Suprapubic skin (tissue), 4 donors: ENCODE measurements at regions not wholly inside any gene's neighbourhood (a gene's known extent, or its start where the extent isn't known, plus 50 kb on each side); places are given as distances from the start of the nearest gene placed in this dataset.

ENCODE experiments used
- DNase-seq, 2 donors: peaks; one replicate each; pipeline ENCODE4 v3.0.0-alpha.2; 2019; ENCODE audit warnings: low spot score in 2 of 2
- H3K27ac ChIP-seq: fragments of 200-600 bp; sonication (generic); one replicate; pipeline ENCODE4 v1.5.1; 2019
- H3K27me3 ChIP-seq: fragments of 200-600 bp; sonication (generic); one replicate; pipeline ENCODE4 v1.5.1; 2019
- H3K36me3 ChIP-seq: fragments of 200-600 bp; sonication (generic); one replicate; pipeline ENCODE4 v1.5.1; 2019
- H3K4me1 ChIP-seq: fragments of 200-600 bp; sonication (generic); one replicate; pipeline ENCODE4 v1.5.1; 2019
- H3K4me3 ChIP-seq: fragments of 200-600 bp; sonication (generic); one replicate; pipeline ENCODE4 v1.5.1; 2019; ENCODE audit warnings: mild to moderate bottlenecking
- H3K9me3 ChIP-seq: fragments of 200-600 bp; sonication (generic); one replicate; pipeline ENCODE4 v1.5.1; 2019
- CTCF ChIP-seq, 2 donors: fragments of 200-600 bp in 1 of 2; fragments of 450-650 bp in 1 of 2; sonication (generic) in 1 of 2; IDR thresholded peaks; one replicate each; pipeline ENCODE4 v1.5.1; 2016 to 2019; ENCODE audit warnings: antibody characterized with exemption in 2 of 2, mild to moderate bottlenecking in 1 of 2, moderate library complexity in 1 of 2
- EP300 ChIP-seq: sonication (generic); formaldehyde crosslinking; IDR thresholded peaks from one replicate; pipeline ENCODE4 v1.6.1; 2017; ENCODE audit warnings: antibody characterized with exemption
- POLR2A ChIP-seq, 2 donors: fragments of 450-650 bp; IDR thresholded peaks; one replicate each; pipeline ENCODE4 v1.6.1; 2017; ENCODE audit warnings: antibody characterized with exemption in 2 of 2, mild to moderate bottlenecking in 2 of 2, moderate library complexity in 2 of 2
- POLR2AphosphoS5 ChIP-seq, 3 donors: sonication (generic); formaldehyde crosslinking; IDR thresholded peaks; one replicate each; pipeline ENCODE4 v1.6.1; 2017; ENCODE audit warnings: antibody characterized with exemption in 3 of 3
- WGBS: methylation state at CpG from one replicate; pipeline ENCODE4 v1.1.5; 2018; 5-methylcytosine and 5-hydroxymethylcytosine counted together

GRCh38 chr7:136702913-136703312, 165.5 kb upstream of the CHRM2 start:
- 71% methylated on average over 1 of the region's 1 CpG for WGBS
- Histone ChIP-seq H3K4me3 (no peak overlapping the region), H3K27ac (no peak overlapping the region), H3K27me3 (no peaks in the 10 kb centered on the region), H3K4me1 (no peaks in the 10 kb centered on the region), H3K9me3 (no peaks in the 10 kb centered on the region), H3K36me3 (no peaks in the 10 kb centered on the region)
- DNase-seq, result no peak
- TF ChIP-seq EP300 (no peak), POLR2AphosphoS5 (IDR thresholded peaks at IDR 0.05) (no peak), CTCF (IDR thresholded peaks at IDR 0.05) (no peak), POLR2A (IDR thresholded peaks at IDR 0.05) (no peak)

GRCh38 chr7:136698977-136699376, 169.5 kb upstream of the CHRM2 start:
- Histone ChIP-seq H3K27me3 (no peaks in the 10 kb centered on the region), H3K4me1 (no peaks in the 10 kb centered on the region), H3K4me3 (no peak overlapping the region), H3K36me3 (no peaks in the 10 kb centered on the region), H3K9me3 (no peaks in the 10 kb centered on the region), H3K27ac (no peak overlapping the region)
- WGBS, result 68% methylated on average over 2 of the region's 2 CpGs
- TF ChIP-seq EP300, result no peak
- no peak for TF ChIP-seq POLR2A (IDR thresholded peaks at IDR 0.05)
- no peak for TF ChIP-seq POLR2AphosphoS5 (IDR thresholded peaks at IDR 0.05)
- TF ChIP-seq CTCF (IDR thresholded peaks at IDR 0.05), result no peak
- no peak for DNase-seq

GRCh38 chr7:136698231-136698630, 170.2 kb upstream of the CHRM2 start:
- Histone ChIP-seq H3K27ac (no peak overlapping the region), H3K36me3 (no peaks in the 10 kb centered on the region), H3K4me1 (no peaks in the 10 kb centered on the region), H3K9me3 (no peaks in the 10 kb centered on the region), H3K4me3 (no peak overlapping the region), H3K27me3 (no peaks in the 10 kb centered on the region)
- DNase-seq, result no peak
- TF ChIP-seq POLR2A (IDR thresholded peaks at IDR 0.05) (no peak), EP300 (no peak), POLR2AphosphoS5 (IDR thresholded peaks at IDR 0.05) (no peak), CTCF (IDR thresholded peaks at IDR 0.05) (no peak)
- WGBS, result 52% methylated on average over 3 of the region's 3 CpGs

GRCh38 chr7:136697271-136697670, 171.2 kb upstream of the CHRM2 start:
- Histone ChIP-seq H3K27ac (no peak overlapping the region), H3K9me3 (no peaks in the 10 kb centered on the region), H3K4me1 (no peaks in the 10 kb centered on the region), H3K4me3 (no peak overlapping the region), H3K27me3 (no peaks in the 10 kb centered on the region), H3K36me3 (no peaks in the 10 kb centered on the region)
- DNase-seq, result no peak
- no peak for TF ChIP-seq POLR2A (IDR thresholded peaks at IDR 0.05)
- no peak for TF ChIP-seq EP300
- no peak for TF ChIP-seq CTCF (IDR thresholded peaks at IDR 0.05)
- no peak for TF ChIP-seq POLR2AphosphoS5 (IDR thresholded peaks at IDR 0.05)
- WGBS, result 90% methylated on average over 2 of the region's 2 CpGs

GRCh38 chr7:136693166-136694119, 175.0 kb upstream of the CHRM2 start:
- no peak overlapping the region for H3K4me3 ChIP-seq
- TF ChIP-seq EP300, result no peak
- no peak for TF ChIP-seq POLR2AphosphoS5 (IDR thresholded peaks at IDR 0.05)
- TF ChIP-seq CTCF (IDR thresholded peaks at IDR 0.05), result no peak
- TF ChIP-seq POLR2A (IDR thresholded peaks at IDR 0.05), result no peak
- H3K9me3 ChIP-seq, result no peaks in the 10 kb centered on the region
- H3K36me3 ChIP-seq, result no peaks in the 10 kb centered on the region
- H3K4me1 ChIP-seq, result no peaks in the 10 kb centered on the region
- DNase-seq, result no peak
- no peaks in the 10 kb centered on the region for H3K27me3 ChIP-seq
- H3K27ac ChIP-seq, result no peak overlapping the region
- WGBS, result 69% methylated on average over 4 of the region's 4 CpGs
